Upper lobe of left lung (tissue), 4 donors: ENCODE measurements at regions not wholly inside any gene's neighbourhood (a gene's known extent, or its start where the extent isn't known, plus 50 kb on each side); places are given as distances from the start of the nearest gene placed in this dataset.

Experiments used
- EP300 ChIP-seq, 4 donors: sonication (generic); formaldehyde crosslinking; IDR thresholded peaks; one replicate each; pipeline ENCODE4 v1.5.1; 2017; ENCODE audit warnings: antibody characterized with exemption in 4 of 4, control low read depth in 2 of 4
- POLR2A ChIP-seq, 4 donors: fragments of 450-650 bp; IDR thresholded peaks; one replicate each; pipeline ENCODE4 v1.5.1; 2016 to 2017; ENCODE audit warnings: antibody characterized with exemption in 4 of 4, mild to moderate bottlenecking in 2 of 4
- TF ChIP-seq, protein P1 (sequence below), 6 experiments: fragments of 450-650 bp in 4 of 6; fragments of 200-600 bp in 2 of 6; sonication (generic) in 2 of 6; IDR thresholded peaks; one replicate each; pipeline ENCODE4 v1.5.1; 2016 to 2019; ENCODE audit warnings: antibody characterized with exemption in 6 of 6

DNA sequence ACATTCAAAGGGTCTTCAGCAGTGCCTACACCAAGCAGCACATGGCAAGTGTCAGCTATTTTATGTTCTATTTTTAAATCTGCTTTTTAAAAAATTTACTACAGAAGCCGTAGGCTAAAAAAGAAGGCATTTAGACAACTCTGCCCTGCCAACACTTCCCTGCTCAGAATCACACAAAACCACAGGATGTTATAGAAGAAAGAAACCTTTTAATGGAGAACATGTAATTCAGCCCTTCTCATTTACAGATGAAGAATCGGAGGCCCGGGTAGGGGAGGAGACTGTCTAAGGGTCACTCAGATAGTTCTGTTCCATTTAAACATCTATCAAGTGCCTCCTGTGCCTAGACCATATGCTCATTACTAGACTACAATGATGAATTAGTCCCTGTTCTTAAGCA is 171.8 kb upstream of the NTF3 start:
- TF ChIP-seq, protein P1, sequence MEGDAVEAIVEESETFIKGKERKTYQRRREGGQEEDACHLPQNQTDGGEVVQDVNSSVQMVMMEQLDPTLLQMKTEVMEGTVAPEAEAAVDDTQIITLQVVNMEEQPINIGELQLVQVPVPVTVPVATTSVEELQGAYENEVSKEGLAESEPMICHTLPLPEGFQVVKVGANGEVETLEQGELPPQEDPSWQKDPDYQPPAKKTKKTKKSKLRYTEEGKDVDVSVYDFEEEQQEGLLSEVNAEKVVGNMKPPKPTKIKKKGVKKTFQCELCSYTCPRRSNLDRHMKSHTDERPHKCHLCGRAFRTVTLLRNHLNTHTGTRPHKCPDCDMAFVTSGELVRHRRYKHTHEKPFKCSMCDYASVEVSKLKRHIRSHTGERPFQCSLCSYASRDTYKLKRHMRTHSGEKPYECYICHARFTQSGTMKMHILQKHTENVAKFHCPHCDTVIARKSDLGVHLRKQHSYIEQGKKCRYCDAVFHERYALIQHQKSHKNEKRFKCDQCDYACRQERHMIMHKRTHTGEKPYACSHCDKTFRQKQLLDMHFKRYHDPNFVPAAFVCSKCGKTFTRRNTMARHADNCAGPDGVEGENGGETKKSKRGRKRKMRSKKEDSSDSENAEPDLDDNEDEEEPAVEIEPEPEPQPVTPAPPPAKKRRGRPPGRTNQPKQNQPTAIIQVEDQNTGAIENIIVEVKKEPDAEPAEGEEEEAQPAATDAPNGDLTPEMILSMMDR (IDR thresholded peaks at IDR 0.05), result no peak
- TF ChIP-seq EP300 (IDR thresholded peaks at IDR 0.05), result no peak
- TF ChIP-seq POLR2A (IDR thresholded peaks at IDR 0.05), result no peak
